Superior temporal gyrus (tissue), 1 donor: ENCODE measurements at regions not wholly inside any gene's neighbourhood (a gene's known extent, or its start where the extent isn't known, plus 50 kb on each side); places are given as distances from the start of the nearest gene placed in this dataset.
"Not testable (repeated sequence)": the region's sequence is repeated elsewhere in the genome, so short reads cannot be mapped to it uniquely, and the experiment has no call there.

Experiments used
- DNase-seq: peaks from one replicate; pipeline ENCODE4 v3.0.0-alpha.2; 2016; ENCODE audit errors: extremely low spot score

DNA sequence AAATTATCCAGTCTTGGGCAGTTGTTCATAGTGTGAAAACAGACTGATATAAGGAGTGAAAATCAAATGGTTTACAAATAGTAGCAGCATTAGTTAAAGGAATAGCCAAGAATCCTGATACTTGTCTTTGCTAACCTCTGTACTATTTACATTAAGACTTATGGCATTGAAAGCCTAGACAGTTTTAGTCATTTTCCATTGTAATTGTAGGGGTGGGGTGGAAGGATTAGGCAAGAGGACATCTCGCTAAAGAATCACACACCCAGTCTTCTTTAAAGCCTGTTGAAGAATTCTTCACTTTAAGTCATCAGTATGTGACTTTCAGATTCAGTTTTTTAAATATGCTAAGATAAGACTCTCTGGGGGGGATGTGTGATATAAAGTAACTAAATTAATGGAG lies 207.5 kb upstream of the PHACTR1 start:
- DNase-seq: no peak

DNA sequence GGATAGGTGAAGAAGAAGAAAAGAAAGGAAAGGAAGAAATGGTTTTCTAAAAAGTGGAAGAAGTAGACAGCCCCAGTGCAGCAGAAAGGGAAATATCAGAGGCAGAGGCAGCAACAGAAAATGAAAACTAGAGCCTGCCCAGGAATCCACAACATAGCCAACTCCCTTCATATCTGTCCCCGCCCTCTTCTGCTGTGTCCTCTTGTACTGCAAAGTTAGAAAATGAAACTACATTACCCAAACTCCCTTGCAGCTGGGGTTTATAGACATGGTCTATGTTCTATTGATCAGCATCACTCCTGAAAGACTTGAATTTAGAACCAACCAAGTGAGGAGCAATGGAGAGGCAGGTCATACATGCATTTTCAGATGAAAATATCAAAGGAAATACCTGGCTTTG lies 200.5 kb upstream of the PHACTR1 start:
- no peak for DNase-seq

DNA sequence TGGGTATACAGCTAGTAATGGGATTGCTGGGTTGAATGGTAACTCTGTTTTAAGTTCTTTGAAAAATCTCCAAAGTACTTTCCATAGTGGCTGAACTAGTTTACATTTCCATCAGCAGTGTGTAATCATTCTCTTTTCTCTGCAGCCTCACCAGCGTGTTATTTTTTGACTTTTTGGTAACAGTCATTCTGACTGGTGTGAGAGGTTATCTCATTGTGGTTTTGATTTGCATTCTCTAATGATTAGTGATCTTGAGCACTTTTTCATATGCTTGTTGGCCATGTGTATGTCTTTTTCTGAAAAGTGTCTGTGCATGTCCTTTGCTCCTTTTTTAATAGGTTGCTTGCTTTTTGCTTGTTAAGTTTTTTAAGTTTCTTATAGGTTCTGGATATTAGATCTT lies 194.2 kb upstream of the PHACTR1 start:
- no peak for DNase-seq

DNA sequence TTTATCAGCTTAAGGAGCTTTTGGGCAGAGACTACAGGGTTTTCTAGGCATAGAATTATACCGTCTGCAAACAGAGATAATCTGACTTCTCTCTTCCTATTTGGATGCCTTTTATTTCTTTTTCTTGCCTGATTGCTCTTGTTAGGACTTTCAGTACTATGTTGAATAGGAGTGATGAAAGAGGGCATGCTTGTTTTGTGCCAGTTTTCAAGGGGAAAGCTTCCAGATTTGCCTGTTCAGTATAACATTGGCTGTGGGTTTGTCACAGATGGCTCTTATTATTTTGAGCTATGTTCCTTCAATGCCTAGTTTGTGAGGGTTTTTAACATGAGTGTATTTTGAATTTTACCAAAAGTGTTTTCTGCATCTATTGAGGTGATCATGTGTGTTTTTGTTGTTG lies 192.8 kb upstream of the PHACTR1 start:
- no peak for DNase-seq

DNA sequence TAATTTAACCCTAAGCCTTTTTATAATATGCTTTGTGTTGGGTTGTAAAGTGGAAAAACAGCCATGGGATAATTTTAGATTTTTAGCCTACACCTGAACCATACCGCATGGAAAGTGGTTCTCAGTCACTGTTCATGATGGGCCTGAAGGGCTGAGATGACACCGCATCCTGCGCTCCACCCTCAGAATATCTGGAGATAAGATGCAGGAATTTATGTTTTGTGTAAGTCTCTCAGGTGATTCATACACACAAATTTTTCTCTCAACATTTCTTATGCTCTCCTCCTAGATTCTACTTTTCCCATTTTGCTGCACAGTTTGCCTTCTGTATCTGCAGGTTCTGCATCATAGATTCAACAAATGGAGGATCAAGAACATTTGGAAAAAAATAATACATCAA lies 191.3 kb upstream of the PHACTR1 start:
- DNase-seq: no peak

DNA sequence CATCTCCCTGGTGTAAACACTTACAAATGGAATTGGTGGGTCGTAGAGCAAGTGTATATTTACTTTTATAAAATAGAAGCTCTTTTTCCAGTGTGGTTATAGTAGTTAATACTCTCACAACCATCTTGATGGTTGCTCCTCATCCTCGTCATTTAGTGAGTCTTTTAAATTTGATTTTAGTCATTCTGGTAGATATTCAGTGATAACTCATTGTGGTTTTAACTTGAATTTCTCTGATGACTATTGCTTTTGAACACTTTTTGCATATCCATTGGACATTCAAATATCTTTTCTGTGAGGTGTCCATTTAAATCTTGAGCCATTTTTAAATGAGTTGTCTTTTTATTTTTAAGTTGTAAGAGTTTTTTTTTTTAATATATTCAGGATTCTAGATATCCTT lies 189.2 kb upstream of the PHACTR1 start:
- no peak for DNase-seq

DNA sequence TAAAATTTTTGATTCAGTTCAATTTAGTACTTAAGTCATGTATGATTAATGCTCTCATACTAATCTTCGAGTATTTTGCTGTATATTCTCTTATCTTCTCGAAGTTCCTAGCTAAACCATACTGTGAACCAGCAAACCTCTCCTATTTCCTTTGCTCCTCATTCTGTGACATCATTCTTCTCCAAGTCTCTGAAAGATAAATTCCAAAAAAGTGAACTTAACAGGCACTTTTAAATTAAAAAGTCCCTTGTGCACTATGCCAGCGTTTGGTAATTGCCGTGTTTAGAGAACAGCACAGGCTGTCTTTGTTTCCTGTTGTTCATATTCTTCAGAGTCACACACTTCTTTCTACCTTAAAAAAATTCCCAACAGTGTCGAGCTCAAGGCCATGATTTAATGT lies 188.4 kb upstream of the PHACTR1 start:
- no peak for DNase-seq

DNA sequence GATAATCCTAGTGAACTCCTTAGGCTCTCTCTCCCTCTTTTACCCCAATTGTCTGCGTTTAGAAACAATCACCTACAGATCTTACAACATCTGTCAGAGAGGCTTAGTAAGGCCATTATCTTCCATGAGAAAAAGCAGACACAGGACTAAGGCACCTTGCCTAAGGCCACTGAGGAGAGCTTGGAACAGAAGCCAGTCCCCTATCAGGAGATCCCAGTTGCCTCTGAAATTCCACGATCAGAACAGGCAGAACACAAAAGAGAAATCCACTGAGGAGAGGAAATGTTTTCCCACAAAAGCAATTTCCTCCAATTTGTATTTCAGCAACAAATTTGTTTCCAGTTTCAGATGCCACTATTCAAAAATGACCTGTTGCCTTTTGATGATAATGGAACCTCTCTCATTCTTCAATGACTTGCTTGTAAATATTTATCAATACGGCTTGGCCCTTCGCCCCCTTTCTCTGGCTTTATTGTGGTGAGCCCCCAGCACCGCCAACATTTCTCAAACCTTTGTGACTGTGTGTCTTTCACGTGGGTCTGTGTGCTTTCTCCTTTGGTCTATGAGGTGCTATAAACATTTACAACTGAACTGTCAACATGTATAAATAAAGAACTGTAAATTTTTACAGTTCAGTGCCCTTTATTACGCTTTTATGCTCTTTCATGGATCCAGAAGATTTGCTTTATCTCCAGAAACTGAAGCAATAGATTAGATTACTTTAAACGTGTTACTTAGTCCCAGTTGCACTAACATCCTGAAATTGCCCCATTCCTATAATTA lies 187.8 kb upstream of the PHACTR1 start:
- DNase-seq: no peak

DNA sequence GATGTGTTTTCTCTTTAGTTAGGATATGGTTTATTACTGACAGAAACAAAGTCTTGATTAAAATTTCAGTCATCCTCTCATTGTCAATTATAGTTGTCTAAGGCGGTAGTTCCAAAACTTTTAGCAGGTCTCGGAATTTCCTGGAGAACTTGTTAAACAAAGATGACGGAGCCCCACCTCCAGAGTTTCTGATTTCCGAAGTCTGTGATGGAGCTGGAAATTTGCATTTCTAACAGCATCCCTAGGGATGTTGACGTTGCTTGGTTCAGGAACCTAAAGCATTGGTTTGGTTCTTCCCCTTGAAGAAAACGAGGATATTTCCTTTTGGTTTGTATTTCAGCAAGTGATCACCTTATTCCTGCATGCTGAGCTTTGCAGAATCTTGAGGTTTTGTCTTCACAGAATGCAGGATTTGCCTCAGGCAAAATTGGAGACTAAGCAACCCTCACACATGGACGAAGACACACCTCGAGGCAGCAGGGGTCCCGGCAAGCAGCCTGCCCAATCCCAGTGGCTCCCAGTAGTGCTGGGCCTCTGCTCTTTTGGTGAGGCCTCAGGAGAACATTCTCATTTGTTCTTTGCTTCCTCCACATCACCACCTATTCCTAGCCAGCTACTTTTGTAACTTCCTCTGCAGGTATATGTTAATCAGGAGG lies 187.1 kb upstream of the PHACTR1 start:
- no peak for DNase-seq

DNA sequence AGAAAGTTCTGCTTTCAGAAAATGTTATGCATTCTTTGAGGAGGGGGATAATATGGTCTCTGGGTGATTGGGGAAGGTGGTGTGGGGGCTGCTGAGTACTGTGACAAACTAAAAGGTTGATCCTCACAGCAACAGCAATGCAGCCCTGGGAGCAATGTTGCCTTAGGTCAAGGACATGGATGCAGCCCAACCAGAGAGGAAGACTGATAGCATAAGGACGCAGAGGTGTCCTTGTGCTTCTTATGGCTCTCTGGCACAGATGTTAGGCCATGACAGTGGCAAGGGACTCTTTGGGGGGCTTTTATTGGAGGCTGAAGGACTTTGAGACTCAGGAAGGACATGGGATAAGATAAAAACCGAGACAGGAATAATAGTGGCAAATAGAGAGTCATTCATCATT lies 186.2 kb upstream of the PHACTR1 start:
- DNase-seq: no peak

DNA sequence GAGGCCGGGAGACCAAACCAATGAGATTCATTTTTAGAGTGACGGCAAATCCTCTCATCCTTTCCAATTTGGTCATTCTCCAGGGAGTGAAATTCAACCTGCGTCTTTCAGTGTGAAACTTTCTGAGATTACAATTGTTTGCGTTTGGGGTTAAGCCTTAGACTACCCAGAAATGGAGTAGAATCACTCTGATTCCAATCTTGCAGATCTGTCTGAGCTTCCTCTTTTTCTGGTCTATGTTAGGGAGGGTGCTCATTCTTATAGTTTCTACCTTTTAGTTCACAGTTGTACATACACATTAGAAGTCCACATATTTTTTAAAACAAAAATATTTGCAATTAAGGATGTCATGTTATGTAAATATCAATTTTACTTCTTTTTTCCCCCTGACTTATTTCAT lies 183.0 kb upstream of the PHACTR1 start:
- DNase-seq: no peak

DNA sequence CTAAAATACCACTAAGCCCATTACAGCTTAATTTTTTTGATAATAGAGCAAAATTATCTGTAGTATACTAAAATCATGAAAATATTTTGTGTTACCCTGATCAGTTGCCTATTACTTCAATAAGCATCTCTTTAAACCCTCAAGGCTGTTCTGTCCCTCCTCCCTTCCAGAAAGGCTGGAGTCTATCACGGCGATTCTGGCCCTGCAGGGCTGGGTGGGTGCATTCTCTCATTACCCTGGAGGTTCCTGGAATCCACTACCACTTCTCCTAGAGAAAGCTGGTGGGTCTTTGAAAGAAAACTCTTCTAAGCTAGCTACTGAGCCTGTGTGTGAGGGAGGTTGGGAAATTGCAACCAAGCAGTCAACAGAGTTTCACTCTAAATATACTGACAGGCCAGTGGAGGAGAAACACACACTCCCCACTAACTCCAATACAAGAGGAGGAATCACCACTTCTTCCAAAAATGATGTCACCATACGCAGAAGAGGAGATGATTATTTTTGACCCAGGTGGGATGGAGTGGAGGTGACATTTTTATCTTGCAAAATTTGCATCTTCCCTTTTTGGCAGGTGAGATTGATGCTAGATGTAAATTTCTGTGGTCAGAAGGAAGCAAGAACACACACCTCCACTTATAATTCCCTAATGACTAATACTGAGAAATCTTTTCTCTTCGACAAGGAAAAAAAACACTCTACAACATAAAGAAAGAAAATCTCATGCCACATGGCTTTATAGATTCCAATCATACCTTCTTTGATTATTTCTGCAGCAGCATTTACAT lies 182.3 kb upstream of the PHACTR1 start:
- DNase-seq: no peak

DNA sequence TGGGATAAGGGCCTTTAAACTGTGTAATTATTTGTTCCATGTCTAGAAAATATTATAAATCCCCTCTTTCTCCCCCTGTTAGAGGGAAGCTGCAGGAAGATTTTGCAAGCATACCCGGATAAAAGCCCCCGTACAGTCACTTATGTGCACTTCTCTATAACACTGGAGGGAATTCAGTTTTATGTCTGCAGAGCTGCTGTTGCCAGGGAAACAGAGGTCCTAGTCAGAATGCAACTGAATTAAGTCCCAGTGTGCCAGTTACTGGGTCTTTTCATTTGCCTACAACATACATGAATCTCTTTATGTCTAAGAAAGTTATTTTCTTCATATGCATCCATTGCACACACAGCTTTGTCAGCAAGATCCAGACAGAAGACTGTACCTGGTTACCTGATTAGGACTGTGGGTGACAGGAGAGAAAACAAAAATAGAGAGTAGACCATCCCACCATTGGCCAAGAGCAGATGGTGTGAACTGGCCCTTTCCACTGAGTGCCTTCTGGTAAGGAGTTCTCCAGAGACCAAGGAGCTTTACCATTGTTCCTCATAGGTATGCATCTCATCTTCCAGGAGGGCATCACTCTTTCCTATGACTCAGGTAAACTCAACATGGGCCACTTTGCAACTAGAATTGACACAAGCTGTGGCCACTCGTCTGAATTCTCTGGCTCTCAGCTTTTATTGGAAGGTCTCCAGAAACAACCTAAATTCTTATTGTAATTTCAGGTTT lies 180.8 kb upstream of the PHACTR1 start:
- no peak for DNase-seq

DNA sequence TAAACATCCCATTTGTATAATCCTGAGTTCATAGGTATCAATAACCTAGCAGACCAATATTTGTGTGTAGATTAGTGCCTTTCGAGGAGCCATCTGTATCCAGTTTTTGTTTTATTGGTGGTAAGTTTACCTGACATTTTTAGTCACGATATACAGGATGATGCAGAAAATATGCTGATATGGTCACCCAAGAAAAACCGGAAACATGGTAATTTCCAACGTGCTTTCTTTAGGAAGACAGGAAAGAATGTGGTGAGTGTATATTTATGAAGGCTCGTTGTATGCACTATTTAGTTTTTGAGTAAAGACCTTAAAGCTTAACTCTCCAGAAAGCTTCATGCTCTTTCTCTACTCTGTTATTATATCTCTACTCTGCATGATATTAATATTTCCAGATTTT lies 180.2 kb upstream of the PHACTR1 start:
- no peak for DNase-seq

DNA sequence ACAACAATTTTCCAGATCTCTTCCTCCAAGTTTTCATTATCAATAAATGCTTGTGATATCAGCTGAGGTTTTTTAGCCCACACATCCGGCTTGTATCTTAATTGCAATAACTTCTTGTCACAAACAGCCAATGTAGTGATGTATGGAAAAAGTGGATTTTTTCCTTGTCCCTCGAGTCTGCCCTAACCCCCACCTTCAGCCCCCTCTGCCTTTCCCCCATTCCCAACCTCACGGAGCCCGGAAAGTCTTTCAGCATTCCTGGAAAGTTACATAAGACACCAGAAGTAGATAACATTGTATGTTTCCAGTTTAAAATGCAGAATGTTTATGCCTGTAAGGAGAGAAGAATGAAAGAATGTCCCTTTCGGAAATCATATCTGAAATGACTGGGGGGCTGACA lies 179.2 kb upstream of the PHACTR1 start:
- DNase-seq: no peak

DNA sequence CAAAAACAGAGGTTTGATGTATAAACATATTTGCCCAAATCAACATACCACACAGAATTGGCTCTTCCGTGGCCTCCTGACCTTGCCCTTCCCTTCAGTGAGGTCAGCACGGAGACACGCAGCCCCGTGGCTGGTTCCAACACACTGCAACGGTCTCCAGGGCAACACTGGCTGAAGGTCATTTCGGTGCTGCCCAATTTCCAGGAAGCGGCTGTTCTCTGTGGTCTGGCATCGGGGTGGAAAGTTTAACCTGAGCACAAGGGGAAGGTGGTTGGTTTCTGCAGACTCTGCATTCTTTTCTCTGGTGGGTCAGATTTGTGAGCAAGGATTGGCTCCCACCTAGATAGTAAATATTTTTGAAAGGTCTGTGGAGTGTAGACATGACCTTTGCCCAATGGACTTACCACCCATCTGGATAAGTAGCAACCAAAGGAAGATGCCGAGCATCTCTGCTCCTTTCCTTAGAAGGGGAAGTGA lies 177.6 kb upstream of the PHACTR1 start:
- DNase-seq: no peak

DNA sequence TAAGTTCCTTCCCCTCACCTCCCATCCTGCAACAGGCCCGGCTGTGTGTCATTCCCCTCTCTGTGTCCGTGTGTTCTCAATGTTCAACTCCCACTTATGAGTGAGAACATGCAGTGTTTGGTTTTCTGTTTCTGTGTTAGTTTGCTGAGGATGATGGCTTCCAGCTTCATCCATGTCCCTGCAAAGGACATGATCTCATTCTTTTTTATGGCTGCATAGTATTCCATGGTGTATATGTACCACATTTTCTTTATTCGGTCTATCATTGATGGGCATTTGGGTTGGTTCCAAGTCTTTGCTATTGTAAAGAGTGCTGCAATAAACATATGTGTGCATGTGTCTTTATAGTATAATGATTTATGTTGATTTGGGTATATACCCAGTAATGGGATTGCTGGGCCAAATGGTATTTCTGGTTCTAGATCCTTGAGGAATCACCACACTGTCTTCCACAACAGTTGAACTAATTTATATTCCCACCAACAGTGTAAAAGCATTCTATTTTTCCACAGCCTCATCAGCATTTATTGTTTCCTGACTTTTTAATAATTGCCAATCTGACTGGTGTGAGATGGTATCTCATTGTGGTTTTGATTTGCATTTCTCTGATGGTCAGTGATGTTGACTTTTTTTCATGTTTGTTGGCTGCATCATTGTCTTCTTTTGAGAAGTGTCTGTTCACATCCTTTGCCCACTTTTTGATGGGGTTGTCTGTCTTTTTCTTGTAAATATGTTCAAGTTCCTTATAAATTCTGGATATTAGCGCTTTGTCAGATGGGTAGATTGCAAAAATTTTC lies 174.1 kb upstream of the PHACTR1 start:
- DNase-seq: not testable (repeated sequence)

DNA sequence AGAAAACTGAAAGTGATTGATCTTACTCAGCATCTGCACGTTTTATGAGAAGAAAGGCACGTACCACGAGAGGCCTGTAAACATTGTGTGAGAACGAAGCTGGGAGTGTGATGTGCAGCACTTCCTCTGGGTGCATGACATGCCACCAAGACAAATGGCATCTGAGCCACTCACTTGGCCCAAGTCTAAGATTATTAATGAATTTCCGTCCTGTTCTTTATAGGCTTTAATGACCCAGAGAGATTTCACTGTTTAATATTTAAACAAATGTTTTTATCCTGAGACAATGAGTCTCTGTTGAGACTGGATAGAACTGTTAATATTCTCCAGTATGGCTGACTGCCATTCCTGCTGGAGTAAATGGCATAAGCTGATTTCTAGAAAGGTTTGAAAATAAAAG lies 172.6 kb upstream of the PHACTR1 start:
- no peak for DNase-seq

DNA sequence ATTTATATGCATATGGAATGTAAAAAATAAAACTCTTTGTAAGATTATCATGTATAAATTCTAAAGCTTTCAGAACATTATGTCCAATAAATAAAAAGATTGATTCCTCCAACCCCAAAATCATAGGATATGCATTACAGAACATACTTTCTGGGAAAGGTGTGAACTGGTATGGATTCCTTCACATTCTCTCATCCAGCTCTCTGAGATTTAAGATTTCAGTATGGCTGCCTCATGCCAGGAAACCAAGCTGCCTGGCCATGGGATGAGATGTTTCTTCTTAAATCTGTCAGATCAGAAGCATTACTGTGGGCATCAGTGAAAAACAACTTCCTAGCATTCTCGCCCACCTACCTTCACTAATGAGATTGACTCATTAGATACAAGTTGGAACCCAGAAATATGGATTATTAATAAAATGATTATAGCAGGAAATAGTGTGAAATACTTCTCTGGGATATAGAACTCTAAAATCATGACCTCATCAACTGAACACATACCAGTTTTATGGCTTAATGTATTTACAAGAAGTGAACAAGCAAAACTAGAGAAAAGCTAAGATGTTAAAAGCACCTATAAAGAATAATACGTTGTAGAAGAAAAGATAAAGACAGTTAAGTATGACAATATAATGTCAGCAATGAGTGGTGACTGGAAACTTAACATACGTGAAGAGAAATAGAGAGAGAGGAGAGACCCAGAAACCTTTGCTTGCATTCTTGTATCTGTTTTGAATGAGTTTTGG lies 171.6 kb upstream of the PHACTR1 start:
- no peak for DNase-seq

DNA sequence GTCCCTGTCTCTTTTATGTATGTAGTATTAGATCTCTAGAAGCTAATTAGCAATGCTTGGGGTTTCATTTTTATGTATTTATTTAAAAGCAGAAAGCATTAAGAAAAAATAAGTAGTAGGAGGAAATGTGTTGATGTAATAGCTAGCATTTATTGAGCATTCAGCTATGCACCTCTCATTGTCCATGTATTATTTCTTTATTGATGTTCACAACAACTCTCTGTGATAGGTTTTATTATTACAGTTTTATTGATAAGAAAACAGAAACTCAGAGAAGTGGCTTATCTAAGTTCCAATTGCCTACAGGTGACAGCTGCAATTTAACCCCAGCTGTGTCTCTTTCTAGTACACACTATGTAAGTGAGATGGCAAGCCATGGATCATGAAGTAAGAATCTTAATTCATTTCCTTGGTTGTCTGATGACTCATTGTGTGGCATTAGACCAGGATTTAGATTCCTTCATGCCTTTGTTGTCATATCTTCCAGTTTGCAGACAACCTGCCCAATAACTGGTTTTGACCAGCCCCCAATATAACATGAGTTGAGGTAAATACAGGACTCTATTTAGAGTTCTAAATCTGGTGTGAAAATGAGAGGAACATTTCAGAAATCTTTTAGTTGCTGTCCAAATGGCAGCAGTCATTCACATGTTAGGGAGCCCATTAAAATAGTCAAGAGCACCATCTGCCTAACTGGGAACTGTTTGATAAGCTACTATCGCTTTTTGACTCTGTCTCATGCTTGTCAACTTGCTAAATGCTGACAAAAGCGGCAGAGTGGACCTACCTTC lies 170.8 kb upstream of the PHACTR1 start:
- no peak for DNase-seq
